Keratinocyte (primary cell): ENCODE measurements at regions not wholly inside any gene's neighbourhood (a gene's known extent, or its start where the extent isn't known, plus 50 kb on each side); places are given as distances from the start of the nearest gene placed in this dataset.

ENCODE experiments used
- CTCF ChIP-seq, 3 experiments: IDR thresholded peaks in 1 of 3; conservative IDR thresholded peaks in 1 of 3; optimal IDR thresholded peaks in 1 of 3; 2 replicates in 2 of 3; 3 replicates in 1 of 3; pipeline versions ENCODE3 to v1.5.1; 2011; ENCODE audit warnings: low read length in 3 of 3, mild to moderate bottlenecking in 3 of 3, moderate library complexity in 2 of 3, control low read depth in 1 of 3, inconsistent platforms in 1 of 3; ENCODE audit not compliant: insufficient read depth in 2 of 3; ENCODE audit errors: extremely low read depth in 1 of 3
- EZH2 ChIP-seq: IDR thresholded peaks from one replicate; pipeline ENCODE4 v1.6.1; 2012; ENCODE audit warnings: inconsistent platforms, mild to moderate bottlenecking, low read length, moderate library complexity

DNA sequence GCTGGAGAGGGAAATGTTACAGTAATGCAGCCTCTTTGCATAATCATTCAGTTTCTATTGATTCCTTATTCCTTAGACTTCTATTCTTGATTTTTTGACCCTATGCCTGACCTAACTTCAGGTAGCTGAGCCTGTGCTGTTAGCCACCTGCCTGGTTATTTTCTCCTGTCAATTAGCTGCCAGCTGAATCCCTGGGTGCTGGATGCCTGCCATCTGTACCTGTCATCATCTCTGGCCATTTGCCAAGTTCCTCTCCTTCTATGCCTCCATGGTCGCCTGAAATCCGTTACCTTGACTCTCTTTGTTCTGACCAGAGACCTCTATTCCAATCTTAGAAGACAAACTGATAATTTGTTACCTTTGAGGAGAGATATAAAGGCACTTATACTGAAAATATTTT lies 178.3 kb downstream of the CAVIN4 start:
- TF ChIP-seq CTCF (optimal IDR thresholded peaks at IDR 0.05 in 1 of 3, IDR thresholded peaks at IDR 0.05 in 1 of 3, conservative IDR thresholded peaks at IDR 0.05 in 1 of 3; ENCODE audit: extremely low read depth in 1 of 3, insufficient read depth in 2 of 3, low read length in 3 of 3) (no peak), EZH2 (no peak)
